ENCODE measurements at regions not wholly inside any gene's neighbourhood (a gene's known extent, or its start where the extent isn't known, plus 50 kb on each side); places are given as distances from the start of the nearest gene placed in this dataset.

GRCh38 chrX:906586-906985 is 276.0 kb downstream of the SHOX start:
- SMC1A ChIA-PET (ENCODE audit: uncharacterized antibody, unreplicated experiment) = no interaction called here
- FAIRE-seq = no peak
- 28% methylated on average over 3 of the region's 3 CpGs for WGBS (ENCODE audit: insufficient coverage, insufficient replicate concordance, low lambda C conversion rate, missing lambda C conversion rate)
- TF ChIP-seq KDM1A (IDR thresholded peaks at IDR 0.05; ENCODE audit: borderline replicate concordance) (no peak), GABPA (IDR thresholded peaks at IDR 0.05; ENCODE audit: low read depth) (no peak), NR2F1 (conservative IDR thresholded peaks at IDR 0.05) (no peak), EP300 (IDR thresholded peaks at IDR 0.05; ENCODE audit: borderline replicate concordance in 1 of 2, control insufficient read depth in 1 of 2, low read depth in 2 of 2, low read length in 2 of 2) (no peak), SMAD5 (IDR thresholded peaks at IDR 0.05; ENCODE audit: low read depth) (no peak), ATF2 (IDR thresholded peaks at IDR 0.05; ENCODE audit: low read length) (no peak), CHD4 (IDR thresholded peaks at IDR 0.05) (no peak), IRF5 (IDR thresholded peaks at IDR 0.05; ENCODE audit: borderline replicate concordance) (no peak), IRF3 (IDR thresholded peaks at IDR 0.05) (no peak), PRDM15 (CRISPR knock-in tag; IDR thresholded peaks at IDR 0.05) (no peak), ZBTB40 (IDR thresholded peaks at IDR 0.05; ENCODE audit: borderline replicate concordance) (no peak)

More at GRCh38 chrX:906586-906985, 276.0 kb downstream of the SHOX start:
- H3K36me3 ChIP-seq (ENCODE audit: control insufficient read depth in 2 of 2, insufficient read depth in 2 of 2, low read length in 1 of 2) = no peaks in the 10 kb centered on the region
- no TSS peak for BruUV-seq (replicated peaks)
- ATAC-seq (no peak), DNase-seq (ENCODE audit: low read depth, low spot score) (no peak)
- H3K27me3 ChIP-seq (replicated peaks in 1 of 2; ENCODE audit: control insufficient read depth in 2 of 2, insufficient read depth in 2 of 2, low read length in 1 of 2) = no peaks in the 10 kb centered on the region
- H3K27ac ChIP-seq (ENCODE audit: control insufficient read depth, insufficient read depth) = no peak overlapping the region
- RAD21 ChIA-PET (ENCODE audit: unreplicated experiment) = no interaction called here
- in situ Hi-C loops (cut with MboI) = no loop called here
- H3K79me2 ChIP-seq (ENCODE audit: control insufficient read depth, insufficient read depth, low read length) = no peaks in the 10 kb centered on the region
- no peak overlapping the region for H3K9ac ChIP-seq (ENCODE audit: control insufficient read depth, insufficient read depth, low read length)
- CTCF ChIA-PET = no interaction called here
- POLR2A ChIA-PET = no interaction called here
- H2AFZ ChIP-seq (ENCODE audit: control insufficient read depth, low read depth, low read length) = no peak overlapping the region
- no peak overlapping the region for H3K4me3 ChIP-seq
- intact Hi-C loops (cut with micrococcal nuclease; ENCODE audit: unreplicated experiment) = no loop called here
- no peak overlapping the region for H3K4me2 ChIP-seq (ENCODE audit: control insufficient read depth, insufficient read depth)
- H3K4me1 ChIP-seq (ENCODE audit: control insufficient read depth, insufficient read depth, low read length) = no peaks in the 10 kb centered on the region
- no peaks in the 10 kb centered on the region; the same call in 2 of the 3 replicates for H3K9me3 ChIP-seq (replicated peaks; ENCODE audit: control insufficient read depth, insufficient read depth, low read length)
- no peaks in the 10 kb centered on the region for H4K20me1 ChIP-seq (ENCODE audit: control insufficient read depth, insufficient read depth)
